GM21737 (cell line): ENCODE measurements at regions not wholly inside any gene's neighbourhood (a gene's known extent, or its start where the extent isn't known, plus 50 kb on each side); places are given as distances from the start of the nearest gene placed in this dataset.
"Not testable (repeated sequence)": the region's sequence is repeated elsewhere in the genome, so short reads cannot be mapped to it uniquely, and the experiment has no call there.

Experiments used
- ATAC-seq: cut with Tn5 transposase; IDR thresholded peaks from one replicate; pipeline ENCODE4 v1.9.1; 2021; ENCODE audit warnings: mild to moderate bottlenecking, moderate library complexity; ENCODE audit not compliant: unreplicated experiment

- no peak for ATAC-seq
These were observed 286.6 kb downstream of the LIG4 start for GRCh38 chr13:107928762-107929161.

GRCh38 chr13:107927557-107927956 is 287.8 kb downstream of the LIG4 start:
- no peak for ATAC-seq

GRCh38 chr13:107926515-107926914 is 288.8 kb downstream of the LIG4 start:
- not testable (repeated sequence) for ATAC-seq

- not testable (repeated sequence) for ATAC-seq
These were observed 298.4 kb downstream of the LIG4 start for GRCh38 chr13:107916902-107917301.

GRCh38 chr13:107912745-107913144 is 302.6 kb downstream of the LIG4 start:
- ATAC-seq = no peak

GRCh38 chr13:107907065-107907805 is 308.1 kb downstream of the LIG4 start:
- ATAC-seq = no peak

GRCh38 chr13:107906131-107906530 is 309.2 kb downstream of the LIG4 start:
- no peak for ATAC-seq

- no peak for ATAC-seq
These were observed 313.3 kb downstream of the LIG4 start for GRCh38 chr13:107901996-107902562.

- ATAC-seq = no peak
These were observed 314.1 kb downstream of the LIG4 start for GRCh38 chr13:107901230-107901629.

- no peak for ATAC-seq
These were observed 314.6 kb downstream of the LIG4 start for GRCh38 chr13:107900775-107901174.

- ATAC-seq = no peak
These were observed 329.2 kb downstream of the LIG4 start for GRCh38 chr13:107886118-107886517.

GRCh38 chr13:107884564-107884963 is 330.8 kb downstream of the LIG4 start:
- ATAC-seq = no peak

GRCh38 chr13:107883561-107884175 is 331.7 kb downstream of the LIG4 start:
- no peak for ATAC-seq

GRCh38 chr13:107882708-107883560 is 332.4 kb downstream of the LIG4 start:
- no peak for ATAC-seq

GRCh38 chr13:107881362-107881761 is 334.0 kb downstream of the LIG4 start:
- no peak for ATAC-seq

- ATAC-seq = no peak
These were observed 340.9 kb downstream of the LIG4 start for GRCh38 chr13:107874456-107874855.

GRCh38 chr13:107873926-107874325 is 341.4 kb downstream of the LIG4 start:
- ATAC-seq = no peak

GRCh38 chr13:107870400-107870799 is 344.9 kb downstream of the LIG4 start:
- no peak for ATAC-seq

GRCh38 chr13:107867701-107868661 is 347.4 kb downstream of the LIG4 start:
- no peak for ATAC-seq

GRCh38 chr13:107866941-107867623 is 348.3 kb downstream of the LIG4 start:
- ATAC-seq = no peak
